SK-N-SH treated with all-trans-retinoic acid at 6 μM for 48 hours (cell line): ENCODE measurements at regions not wholly inside any gene's neighbourhood (a gene's known extent, or its start where the extent isn't known, plus 50 kb on each side); places are given as distances from the start of the nearest gene placed in this dataset.

ENCODE experiments used
- ARNTL ChIP-seq: fragments of 450-650 bp; formaldehyde crosslinking; IDR thresholded peaks from 2 replicates; pipeline ENCODE4 v1.5.0; 2020; ENCODE audit warnings: low read depth, mild to moderate bottlenecking, moderate library complexity, borderline replicate concordance
- TCF4 ChIP-seq: fragments of 250-450 bp; sonication (Bioruptor Pico); IDR thresholded peaks from 2 replicates; pipeline ENCODE4 v1.8.0; 2021; ENCODE audit warnings: mild to moderate bottlenecking, moderate library complexity, borderline replicate concordance

DNA sequence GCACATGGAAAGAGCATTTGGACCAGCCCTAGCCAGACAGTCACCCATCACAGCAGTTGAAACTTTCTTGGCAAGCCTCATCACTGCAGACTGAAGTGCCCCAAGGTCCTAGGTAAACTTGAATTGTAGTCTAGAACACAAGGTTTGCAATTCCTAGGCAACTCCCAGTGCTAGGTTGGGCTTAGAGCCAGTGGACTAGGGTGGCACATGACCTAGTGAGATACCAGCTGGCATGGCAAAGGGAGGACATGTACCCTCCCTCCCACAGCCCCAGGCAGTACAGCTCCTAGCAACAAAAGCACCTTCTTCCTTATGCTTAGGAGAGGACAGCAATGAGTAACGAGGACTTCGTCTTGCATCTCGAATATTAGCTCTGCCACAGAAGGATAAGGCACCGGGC, 889.5 kb downstream of the JRKL start:
- TF ChIP-seq ARNTL (no peak), TCF4 (CRISPR knock-in tag) (no peak)
